ENCODE measurements at regions not wholly inside any gene's neighbourhood (a gene's known extent, or its start where the extent isn't known, plus 50 kb on each side); places are given as distances from the start of the nearest gene placed in this dataset.

DNA sequence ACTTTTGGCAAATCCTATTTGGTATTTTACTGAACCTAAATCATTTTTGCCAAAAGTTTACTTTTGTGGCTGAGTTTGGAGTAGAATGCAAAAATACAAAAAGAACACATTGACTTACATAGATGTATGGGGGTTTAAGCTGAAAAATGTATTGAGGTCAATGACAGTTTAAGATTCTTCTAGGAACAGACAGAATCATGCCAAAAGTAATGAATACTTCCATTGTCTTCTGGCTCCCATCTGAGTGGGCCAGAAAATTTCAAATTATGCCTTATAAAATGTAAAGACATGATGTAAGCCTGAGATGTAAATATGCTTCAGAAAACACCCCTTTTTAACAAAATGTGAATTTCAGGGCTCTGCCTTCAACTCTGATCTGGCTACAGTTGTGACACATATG lies 375.1 kb upstream of the DPH6 start:
- H3K4me1 Mint-ChIP-seq: no peaks in the 10 kb centered on the region
- Histone ChIP-seq H2BK20ac (ENCODE audit: low read depth, low read length, poor library complexity, severe bottlenecking) (no peak overlapping the region), H2BK12ac (ENCODE audit: insufficient read length, low read depth, low read length) (no peak overlapping the region), H3K79me2 (ENCODE audit: insufficient read depth, low read length) (no peaks in the 10 kb centered on the region), H3K23me2 (ENCODE audit: insufficient read length, low read depth, low read length, poor library complexity, severe bottlenecking) (no peaks in the 10 kb centered on the region), H3K27ac (ENCODE audit: insufficient read length, low read depth, low read length) (no peak overlapping the region), H3K4me1 (ENCODE audit: insufficient read depth, low read length) (no peaks in the 10 kb centered on the region), H3T11ph (ENCODE audit: low read length) (no peak overlapping the region), H3K4me2 (ENCODE audit: insufficient read depth, insufficient read length, low read length) (no peak overlapping the region), H3K23ac (ENCODE audit: insufficient read length, low read depth, low read length) (no peak overlapping the region), H2BK120ac (ENCODE audit: low read depth, low read length, poor library complexity, severe bottlenecking) (no peak overlapping the region), H2BK15ac (ENCODE audit: low read depth, low read length) (no peak overlapping the region), H3K14ac (ENCODE audit: insufficient read depth, low read length) (no peak overlapping the region), H4K5ac (ENCODE audit: insufficient read length, low read depth, low read length) (no peak overlapping the region), H4K91ac (ENCODE audit: insufficient read length, low read depth, low read length) (no peak overlapping the region), H3K4ac (ENCODE audit: low read depth, low read length) (no peak overlapping the region), H3K56ac (ENCODE audit: insufficient read length, low read depth, low read length) (no peak overlapping the region), H3K9ac (ENCODE audit: extremely low read depth, insufficient read length, low read length) (no peak overlapping the region), H2BK5ac (ENCODE audit: insufficient read length, low read length) (no peak overlapping the region), H4K8ac (replicated peaks; ENCODE audit: insufficient read length, low read depth, low read length) (no peak overlapping the region), H4K20me1 (ENCODE audit: control insufficient read depth, insufficient read depth, insufficient read length) (no peaks in the 10 kb centered on the region), H3K79me1 (ENCODE audit: insufficient read depth, low read depth, low read length, poor library complexity, severe bottlenecking) (no peaks in the 10 kb centered on the region), H2AK5ac (ENCODE audit: insufficient read length, low read length) (no peak overlapping the region), H3K27me3 (ENCODE audit: insufficient read depth, low read length) (no peaks in the 10 kb centered on the region), H3K18ac (ENCODE audit: insufficient read length, low read depth, low read length) (no peak overlapping the region), H3K9me3 (ENCODE audit: control insufficient read depth, low read depth, low read length) (no peaks in the 10 kb centered on the region), H2AFZ (ENCODE audit: low read length) (no peak overlapping the region)
- no peak overlapping the region for H3K27ac Mint-ChIP-seq
- no peaks in the 10 kb centered on the region; a peak in 1 of 7 replicates for H3K36me3 Mint-ChIP-seq (ENCODE audit: insufficient read depth in 1 of 3, low read depth in 3 of 3)
- TF ChIP-seq, protein P1, sequence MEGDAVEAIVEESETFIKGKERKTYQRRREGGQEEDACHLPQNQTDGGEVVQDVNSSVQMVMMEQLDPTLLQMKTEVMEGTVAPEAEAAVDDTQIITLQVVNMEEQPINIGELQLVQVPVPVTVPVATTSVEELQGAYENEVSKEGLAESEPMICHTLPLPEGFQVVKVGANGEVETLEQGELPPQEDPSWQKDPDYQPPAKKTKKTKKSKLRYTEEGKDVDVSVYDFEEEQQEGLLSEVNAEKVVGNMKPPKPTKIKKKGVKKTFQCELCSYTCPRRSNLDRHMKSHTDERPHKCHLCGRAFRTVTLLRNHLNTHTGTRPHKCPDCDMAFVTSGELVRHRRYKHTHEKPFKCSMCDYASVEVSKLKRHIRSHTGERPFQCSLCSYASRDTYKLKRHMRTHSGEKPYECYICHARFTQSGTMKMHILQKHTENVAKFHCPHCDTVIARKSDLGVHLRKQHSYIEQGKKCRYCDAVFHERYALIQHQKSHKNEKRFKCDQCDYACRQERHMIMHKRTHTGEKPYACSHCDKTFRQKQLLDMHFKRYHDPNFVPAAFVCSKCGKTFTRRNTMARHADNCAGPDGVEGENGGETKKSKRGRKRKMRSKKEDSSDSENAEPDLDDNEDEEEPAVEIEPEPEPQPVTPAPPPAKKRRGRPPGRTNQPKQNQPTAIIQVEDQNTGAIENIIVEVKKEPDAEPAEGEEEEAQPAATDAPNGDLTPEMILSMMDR (conservative IDR thresholded peaks at IDR 0.05): no peak
- H3K27me3 Mint-ChIP-seq (ENCODE audit: low read depth): no peaks in the 10 kb centered on the region
- no peaks in the 10 kb centered on the region; a peak in 1 of 5 replicates for H3K9me3 Mint-ChIP-seq
- DNase-seq: no peak
- H3K4me3 Mint-ChIP-seq: no peak overlapping the region

Measured in H9 (cell line).